ACC112 (cell line): ENCODE measurements at regions not wholly inside any gene's neighbourhood (a gene's known extent, or its start where the extent isn't known, plus 50 kb on each side); places are given as distances from the start of the nearest gene placed in this dataset.

ENCODE experiments used
- H2AFZ ChIP-seq: fragments of 200-600 bp; sonication (generic); one replicate; pipeline ENCODE4 v1.6.0; 2017; ENCODE audit warnings: antibody characterized with exemption, low read length; ENCODE audit not compliant: unreplicated experiment
- H3K27ac ChIP-seq: fragments of 200-600 bp; sonication (generic); 2 replicates; pipeline ENCODE4 v1.5.1; 2014; ENCODE audit warnings: low read depth, mild to moderate bottlenecking, antibody characterized with exemption, low read length, moderate library complexity
- H3K27me3 ChIP-seq: fragments of 200-600 bp; sonication (generic); 2 replicates; pipeline ENCODE4 v1.6.1; 2014; ENCODE audit warnings: mild to moderate bottlenecking, antibody characterized with exemption, low read length, moderate library complexity, mixed read lengths; ENCODE audit not compliant: insufficient read depth
- H3K36me3 ChIP-seq: fragments of 200-600 bp; sonication (generic); 2 replicates; pipeline ENCODE4 v1.6.1; 2016; ENCODE audit warnings: mild to moderate bottlenecking, antibody characterized with exemption, low read length, moderate library complexity, mixed read lengths; ENCODE audit not compliant: insufficient read depth
- H3K4me1 ChIP-seq: fragments of 200-600 bp; sonication (generic); one replicate; pipeline ENCODE4 v1.6.1; 2016; ENCODE audit warnings: low read length, mixed read lengths; ENCODE audit not compliant: insufficient read depth, unreplicated experiment, control insufficient read depth
- H3K4me3 ChIP-seq: fragments of 200-600 bp; sonication (generic); 2 replicates; pipeline ENCODE4 v1.5.1; 2014; ENCODE audit warnings: mild to moderate bottlenecking, low read depth, low read length
- H3K79me2 ChIP-seq: fragments of 200-600 bp; sonication (generic); one replicate; pipeline ENCODE4 v1.6.0; 2016; ENCODE audit warnings: low read length; ENCODE audit not compliant: control insufficient read depth, unreplicated experiment, insufficient read depth

GRCh38 chr22:49420651-49421050 is 407.0 kb downstream of the BRD1 start:
- Histone ChIP-seq H3K4me3 (no peak overlapping the region), H3K27me3 (no peaks in the 10 kb centered on the region), H3K4me1 (no peaks in the 10 kb centered on the region), H3K36me3 (no peaks in the 10 kb centered on the region), H2AFZ (no peak overlapping the region), H3K27ac (no peak overlapping the region), H3K79me2 (no peaks in the 10 kb centered on the region)

- H3K4me3 ChIP-seq = no peak overlapping the region
- H3K27me3 ChIP-seq = no peaks in the 10 kb centered on the region
- no peak overlapping the region for H2AFZ ChIP-seq
- no peaks in the 10 kb centered on the region for H3K36me3 ChIP-seq
- H3K4me1 ChIP-seq = no peaks in the 10 kb centered on the region
- H3K27ac ChIP-seq = no peak overlapping the region
- no peaks in the 10 kb centered on the region for H3K79me2 ChIP-seq
These were observed 408.0 kb downstream of the BRD1 start for GRCh38 chr22:49419661-49420060.

- no peak overlapping the region for H3K4me3 ChIP-seq
- no peak overlapping the region for H3K27ac ChIP-seq
- H3K27me3 ChIP-seq = no peaks in the 10 kb centered on the region
- H3K79me2 ChIP-seq = no peaks in the 10 kb centered on the region
- no peaks in the 10 kb centered on the region for H3K36me3 ChIP-seq
- H2AFZ ChIP-seq = no peak overlapping the region
- no peaks in the 10 kb centered on the region for H3K4me1 ChIP-seq
These were observed 408.7 kb downstream of the BRD1 start for GRCh38 chr22:49418943-49419342.

- no peaks in the 10 kb centered on the region for H3K4me1 ChIP-seq
- no peaks in the 10 kb centered on the region for H3K27me3 ChIP-seq
- H3K36me3 ChIP-seq = no peaks in the 10 kb centered on the region
- no peaks in the 10 kb centered on the region for H3K79me2 ChIP-seq
- no peak overlapping the region for H3K27ac ChIP-seq
- no peak overlapping the region for H3K4me3 ChIP-seq
- no peak overlapping the region for H2AFZ ChIP-seq
These were observed 409.3 kb downstream of the BRD1 start for GRCh38 chr22:49418341-49418894.

GRCh38 chr22:49417833-49418232 is 409.8 kb downstream of the BRD1 start:
- no peaks in the 10 kb centered on the region for H3K79me2 ChIP-seq
- no peaks in the 10 kb centered on the region for H3K4me1 ChIP-seq
- H3K36me3 ChIP-seq = no peaks in the 10 kb centered on the region
- H3K27me3 ChIP-seq = no peaks in the 10 kb centered on the region
- H3K4me3 ChIP-seq = no peak overlapping the region
- H2AFZ ChIP-seq = no peak overlapping the region
- no peak overlapping the region for H3K27ac ChIP-seq

GRCh38 chr22:49417326-49417725 is 410.3 kb downstream of the BRD1 start:
- Histone ChIP-seq H3K4me1 (no peaks in the 10 kb centered on the region), H3K4me3 (no peak overlapping the region), H3K27ac (no peak overlapping the region), H3K27me3 (no peaks in the 10 kb centered on the region), H3K79me2 (no peaks in the 10 kb centered on the region), H3K36me3 (no peaks in the 10 kb centered on the region), H2AFZ (no peak overlapping the region)

- Histone ChIP-seq H3K79me2 (no peaks in the 10 kb centered on the region), H3K4me1 (no peaks in the 10 kb centered on the region), H2AFZ (no peak overlapping the region), H3K27me3 (no peaks in the 10 kb centered on the region), H3K36me3 (no peaks in the 10 kb centered on the region), H3K27ac (no peak overlapping the region), H3K4me3 (no peak overlapping the region)
These were observed 412.3 kb downstream of the BRD1 start for GRCh38 chr22:49415151-49415951.

- Histone ChIP-seq H3K4me3 (no peak overlapping the region), H3K36me3 (no peaks in the 10 kb centered on the region), H3K4me1 (no peaks in the 10 kb centered on the region), H3K27ac (no peak overlapping the region), H3K79me2 (no peaks in the 10 kb centered on the region), H3K27me3 (no peaks in the 10 kb centered on the region), H2AFZ (no peak overlapping the region)
These were observed 414.1 kb downstream of the BRD1 start for GRCh38 chr22:49413551-49413950.

- H3K4me1 ChIP-seq = no peaks in the 10 kb centered on the region
- no peaks in the 10 kb centered on the region for H3K36me3 ChIP-seq
- H3K27ac ChIP-seq = no peak overlapping the region
- no peaks in the 10 kb centered on the region for H3K79me2 ChIP-seq
- no peak overlapping the region for H3K4me3 ChIP-seq
- no peaks in the 10 kb centered on the region for H3K27me3 ChIP-seq
- H2AFZ ChIP-seq = no peak overlapping the region
These were observed 414.5 kb downstream of the BRD1 start for GRCh38 chr22:49413146-49413545.

- no peaks in the 10 kb centered on the region for H3K27me3 ChIP-seq
- H2AFZ ChIP-seq = no peak overlapping the region
- no peak overlapping the region for H3K27ac ChIP-seq
- no peaks in the 10 kb centered on the region for H3K4me1 ChIP-seq
- H3K36me3 ChIP-seq = no peaks in the 10 kb centered on the region
- no peak overlapping the region for H3K4me3 ChIP-seq
- no peaks in the 10 kb centered on the region for H3K79me2 ChIP-seq
These were observed 415.4 kb downstream of the BRD1 start for GRCh38 chr22:49412236-49412635.

GRCh38 chr22:49411236-49411635 is 416.4 kb downstream of the BRD1 start:
- H2AFZ ChIP-seq = no peak overlapping the region
- H3K79me2 ChIP-seq = no peaks in the 10 kb centered on the region
- no peaks in the 10 kb centered on the region for H3K27me3 ChIP-seq
- no peaks in the 10 kb centered on the region for H3K4me1 ChIP-seq
- H3K36me3 ChIP-seq = no peaks in the 10 kb centered on the region
- H3K4me3 ChIP-seq = no peak overlapping the region
- H3K27ac ChIP-seq = no peak overlapping the region
